DND-41 (cell line): ENCODE measurements at regions not wholly inside any gene's neighbourhood (a gene's known extent, or its start where the extent isn't known, plus 50 kb on each side); places are given as distances from the start of the nearest gene placed in this dataset.

Experiments used
- ATAC-seq: fragments of 200-7000 bp; cut with Tn5 transposase; 3 replicates; pipeline ENCODE4 v1.9.1; 2021; ENCODE audit warnings: low read depth; ENCODE audit not compliant: insufficient read depth
- DNase-seq: peaks from one replicate; pipeline ENCODE4 v3.0.0-alpha.2; 2020
- H2AFZ ChIP-seq: 2 replicates; pipeline ENCODE4 v1.6.0; 2012; ENCODE audit warnings: low read depth, low read length
- H3K27ac ChIP-seq: 2 replicates; pipeline ENCODE4 v1.5.1; 2012; ENCODE audit warnings: low read length, inconsistent platforms
- H3K27me3 ChIP-seq: fragments of 200-600 bp; sonication (generic); 2 replicates; pipeline ENCODE4 v1.6.0; 2012; ENCODE audit warnings: low read length, mild to moderate bottlenecking, inconsistent platforms; ENCODE audit not compliant: insufficient read depth, poor library complexity
- H3K36me3 ChIP-seq: 2 replicates; pipeline ENCODE4 v1.5.1; 2012; ENCODE audit warnings: low read length, inconsistent platforms; ENCODE audit not compliant: insufficient read depth
- H3K4me1 ChIP-seq: 2 replicates; pipeline ENCODE4 v1.5.1; 2012; ENCODE audit warnings: mild to moderate bottlenecking, low read length; ENCODE audit not compliant: insufficient read depth
- H3K4me2 ChIP-seq: 2 replicates; pipeline ENCODE4 v1.6.0; 2012; ENCODE audit warnings: mild to moderate bottlenecking, moderate library complexity, low read length, inconsistent platforms; ENCODE audit not compliant: insufficient read depth
- H3K4me3 ChIP-seq, 2 experiments: fragments of 200-600 bp in 1 of 2; shearing (Covaris generic) in 1 of 2; 2 replicates each; pipeline ENCODE4 v1.5.1; 2012 to 2016; ENCODE audit warnings: inconsistent platforms in 2 of 2, low read length in 2 of 2, mild to moderate bottlenecking in 2 of 2, low read depth in 1 of 2, moderate library complexity in 1 of 2
- H3K79me2 ChIP-seq: 2 replicates; pipeline ENCODE4 v1.6.0; 2012; ENCODE audit warnings: low read length, inconsistent platforms; ENCODE audit not compliant: insufficient read depth
- H3K9ac ChIP-seq: 2 replicates; pipeline ENCODE4 v1.6.0; 2012; ENCODE audit warnings: low read depth, mild to moderate bottlenecking, inconsistent platforms, low read length, moderate library complexity
- H3K9me3 ChIP-seq: 2 replicates; pipeline ENCODE4 v1.5.1; 2012; ENCODE audit warnings: low read length, moderate library complexity, mild to moderate bottlenecking, inconsistent platforms; ENCODE audit not compliant: insufficient read depth, severe bottlenecking
- H4K20me1 ChIP-seq: 2 replicates; pipeline ENCODE4 v1.6.0; 2012; ENCODE audit warnings: low read length; ENCODE audit not compliant: insufficient read depth
- EZH2 ChIP-seq: IDR thresholded peaks from 3 replicates; pipeline ENCODE4 v1.6.1; 2012; ENCODE audit warnings: borderline replicate concordance, low read depth, mild to moderate bottlenecking, moderate library complexity, low read length, inconsistent platforms; ENCODE audit not compliant: severe bottlenecking
- TF ChIP-seq, protein P1 (sequence below): IDR thresholded peaks from 2 replicates; pipeline ENCODE4 v1.5.1; 2012; ENCODE audit warnings: borderline replicate concordance, low read length, moderate library complexity, mild to moderate bottlenecking; ENCODE audit not compliant: poor library complexity, severe bottlenecking; ENCODE audit errors: extremely low read depth

DNA sequence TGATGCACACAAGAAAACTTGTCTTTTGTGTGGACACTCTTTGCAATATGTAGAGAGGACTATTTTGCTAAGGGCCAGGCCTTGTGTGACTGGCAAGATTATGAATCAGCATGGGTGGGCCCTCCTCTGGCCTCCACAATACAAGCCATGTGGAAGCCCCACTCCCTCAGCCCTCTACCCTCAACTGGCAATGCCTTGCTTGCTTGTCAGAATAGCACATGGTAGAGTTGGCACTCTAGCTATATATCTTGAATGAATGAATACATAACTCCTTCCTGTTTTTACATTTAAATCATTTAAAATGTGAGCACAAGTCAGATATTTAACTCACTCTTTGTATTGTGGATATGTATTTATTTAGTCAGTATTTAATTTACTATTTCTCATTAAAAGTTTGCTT, 805.4 kb upstream of the GYPC start:
- ATAC-seq (no peak), DNase-seq (no peak)
- H3K4me3 ChIP-seq: no peak overlapping the region
- H3K79me2 ChIP-seq: no peaks in the 10 kb centered on the region
- no peak overlapping the region for H3K9ac ChIP-seq
- no peak overlapping the region for H2AFZ ChIP-seq
- H3K9me3 ChIP-seq: no peaks in the 10 kb centered on the region
- H3K36me3 ChIP-seq: no peaks in the 10 kb centered on the region
- H3K4me2 ChIP-seq: no peak overlapping the region
- no peaks in the 10 kb centered on the region for H4K20me1 ChIP-seq
- TF ChIP-seq EZH2: no peak
- TF ChIP-seq, protein P1, sequence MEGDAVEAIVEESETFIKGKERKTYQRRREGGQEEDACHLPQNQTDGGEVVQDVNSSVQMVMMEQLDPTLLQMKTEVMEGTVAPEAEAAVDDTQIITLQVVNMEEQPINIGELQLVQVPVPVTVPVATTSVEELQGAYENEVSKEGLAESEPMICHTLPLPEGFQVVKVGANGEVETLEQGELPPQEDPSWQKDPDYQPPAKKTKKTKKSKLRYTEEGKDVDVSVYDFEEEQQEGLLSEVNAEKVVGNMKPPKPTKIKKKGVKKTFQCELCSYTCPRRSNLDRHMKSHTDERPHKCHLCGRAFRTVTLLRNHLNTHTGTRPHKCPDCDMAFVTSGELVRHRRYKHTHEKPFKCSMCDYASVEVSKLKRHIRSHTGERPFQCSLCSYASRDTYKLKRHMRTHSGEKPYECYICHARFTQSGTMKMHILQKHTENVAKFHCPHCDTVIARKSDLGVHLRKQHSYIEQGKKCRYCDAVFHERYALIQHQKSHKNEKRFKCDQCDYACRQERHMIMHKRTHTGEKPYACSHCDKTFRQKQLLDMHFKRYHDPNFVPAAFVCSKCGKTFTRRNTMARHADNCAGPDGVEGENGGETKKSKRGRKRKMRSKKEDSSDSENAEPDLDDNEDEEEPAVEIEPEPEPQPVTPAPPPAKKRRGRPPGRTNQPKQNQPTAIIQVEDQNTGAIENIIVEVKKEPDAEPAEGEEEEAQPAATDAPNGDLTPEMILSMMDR: no peak
- no peaks in the 10 kb centered on the region for H3K4me1 ChIP-seq
- H3K27ac ChIP-seq: no peak overlapping the region
- H3K27me3 ChIP-seq: no peaks in the 10 kb centered on the region

DNA sequence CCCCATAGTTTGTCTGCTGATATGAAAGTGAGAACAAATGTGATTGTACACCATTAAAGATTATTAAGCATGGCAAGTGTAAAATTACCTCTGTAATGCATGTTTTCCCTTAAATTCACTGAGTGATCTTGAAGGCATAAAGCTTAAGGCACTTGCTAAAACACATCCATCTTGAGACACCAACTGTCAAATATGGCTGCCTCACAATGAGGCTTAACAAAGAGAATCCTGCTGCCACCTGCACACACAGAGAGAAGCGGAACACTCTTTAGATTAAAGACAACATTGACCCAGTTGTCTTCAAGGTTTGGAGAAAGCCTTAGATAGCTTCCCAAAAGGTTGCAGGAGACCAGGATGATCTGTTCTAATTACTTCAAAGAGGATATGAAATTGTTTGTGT, 803.6 kb upstream of the GYPC start:
- no peak for TF ChIP-seq EZH2
- ATAC-seq: no peak
- no peak overlapping the region for H3K9ac ChIP-seq

DNA sequence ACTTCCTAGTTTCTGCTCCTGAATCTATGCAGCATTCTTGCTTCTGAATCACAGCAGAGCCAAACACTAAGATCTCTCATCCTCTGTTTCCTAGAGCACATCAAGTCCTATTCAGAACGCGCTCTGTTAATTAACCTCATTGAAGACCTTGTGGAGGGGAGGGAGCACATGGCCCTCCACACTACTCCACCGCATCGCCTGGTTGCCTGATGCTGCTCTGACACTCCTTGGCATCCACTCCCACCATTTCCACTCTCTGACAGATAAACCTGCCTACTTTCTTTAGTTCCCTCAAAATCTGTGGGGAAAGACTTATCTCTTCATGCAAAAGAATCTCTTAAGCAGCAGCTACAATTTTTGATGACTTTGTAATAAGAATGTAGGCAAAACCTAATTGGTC, 802.3 kb upstream of the GYPC start:
- no peak for DNase-seq
- ATAC-seq: no peak
- Histone ChIP-seq H3K4me2 (no peak overlapping the region), H3K36me3 (no peaks in the 10 kb centered on the region), H4K20me1 (no peaks in the 10 kb centered on the region), H3K4me1 (no peaks in the 10 kb centered on the region), H2AFZ (no peak overlapping the region), H3K4me3 (no peak overlapping the region), H3K79me2 (no peaks in the 10 kb centered on the region), H3K27ac (no peak overlapping the region), H3K9ac (no peak overlapping the region), H3K27me3 (no peaks in the 10 kb centered on the region), H3K9me3 (no peaks in the 10 kb centered on the region)
- TF ChIP-seq EZH2: no peak
- TF ChIP-seq, protein P1: no peak

More for the DNA sequence above, 803.6 kb upstream of the GYPC start:
- Histone ChIP-seq H4K20me1 (no peaks in the 10 kb centered on the region), H3K36me3 (no peaks in the 10 kb centered on the region), H3K4me3 (no peak overlapping the region), H3K4me1 (no peaks in the 10 kb centered on the region), H3K27ac (no peak overlapping the region), H3K9me3 (no peaks in the 10 kb centered on the region), H3K4me2 (no peak overlapping the region), H2AFZ (no peak overlapping the region), H3K79me2 (no peaks in the 10 kb centered on the region), H3K27me3 (no peaks in the 10 kb centered on the region)
- DNase-seq: no peak

DNA sequence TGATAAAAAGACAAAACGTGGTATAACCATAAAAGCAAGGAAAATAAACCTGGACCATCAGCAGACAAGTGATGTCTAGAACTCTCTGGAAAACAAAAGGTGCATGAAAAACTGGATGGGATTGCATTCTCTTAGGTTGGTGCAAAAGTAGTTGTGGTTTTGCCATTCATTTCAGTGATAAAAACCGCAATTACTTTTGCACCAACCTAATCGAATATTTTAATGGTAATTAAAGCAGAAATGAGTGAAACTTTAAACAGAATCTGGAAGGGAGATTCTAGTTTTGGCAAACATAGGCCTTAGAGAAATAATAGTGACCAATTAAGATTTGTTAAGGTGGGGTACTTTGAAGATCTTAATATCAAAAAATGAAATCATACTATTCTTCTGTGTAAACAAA, 800.8 kb upstream of the GYPC start:
- no peaks in the 10 kb centered on the region for H3K27me3 ChIP-seq
- TF ChIP-seq EZH2: no peak
- TF ChIP-seq, protein P1: no peak
- H3K36me3 ChIP-seq: no peaks in the 10 kb centered on the region
- H3K27ac ChIP-seq: no peak overlapping the region
- H3K4me2 ChIP-seq: no peak overlapping the region
- no peaks in the 10 kb centered on the region for H4K20me1 ChIP-seq
- H3K79me2 ChIP-seq: no peaks in the 10 kb centered on the region
- no peaks in the 10 kb centered on the region for H3K4me1 ChIP-seq
- ATAC-seq (no peak), DNase-seq (no peak)
- no peak overlapping the region for H3K4me3 ChIP-seq
- no peak overlapping the region for H3K9ac ChIP-seq
- H3K9me3 ChIP-seq: no peaks in the 10 kb centered on the region
- H2AFZ ChIP-seq: no peak overlapping the region
